NCI-H2196 (cell line): ENCODE measurements at regions not wholly inside any gene's neighbourhood (a gene's known extent, or its start where the extent isn't known, plus 50 kb on each side); places are given as distances from the start of the nearest gene placed in this dataset.

ENCODE experiments used
- DNase-seq: peaks from one replicate; lab custom pipeline; 2025; ENCODE audit not compliant: unreplicated experiment; lab: John Stamatoyannopoulos, UW

DNA sequence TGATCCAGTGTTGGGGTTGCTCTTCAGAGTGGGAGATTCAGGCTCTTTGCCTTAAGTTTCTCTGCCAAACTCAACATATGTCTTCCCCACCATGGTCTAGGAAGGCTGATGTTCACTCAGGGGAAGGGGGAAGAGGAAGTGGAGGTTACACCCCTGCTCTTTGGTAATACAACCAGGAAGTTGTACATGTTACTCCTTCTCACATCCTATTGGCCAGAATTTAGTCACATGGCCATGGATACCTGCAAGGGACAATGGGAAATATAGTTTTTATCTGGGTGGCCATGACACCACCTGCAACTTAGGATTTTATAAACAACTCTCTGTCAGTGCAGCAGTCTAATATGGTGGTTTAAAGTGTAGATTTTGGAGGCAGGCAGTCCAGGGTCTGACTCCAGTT, 150.9 kb downstream of the TBX5 start:
- no peak for DNase-seq

DNA sequence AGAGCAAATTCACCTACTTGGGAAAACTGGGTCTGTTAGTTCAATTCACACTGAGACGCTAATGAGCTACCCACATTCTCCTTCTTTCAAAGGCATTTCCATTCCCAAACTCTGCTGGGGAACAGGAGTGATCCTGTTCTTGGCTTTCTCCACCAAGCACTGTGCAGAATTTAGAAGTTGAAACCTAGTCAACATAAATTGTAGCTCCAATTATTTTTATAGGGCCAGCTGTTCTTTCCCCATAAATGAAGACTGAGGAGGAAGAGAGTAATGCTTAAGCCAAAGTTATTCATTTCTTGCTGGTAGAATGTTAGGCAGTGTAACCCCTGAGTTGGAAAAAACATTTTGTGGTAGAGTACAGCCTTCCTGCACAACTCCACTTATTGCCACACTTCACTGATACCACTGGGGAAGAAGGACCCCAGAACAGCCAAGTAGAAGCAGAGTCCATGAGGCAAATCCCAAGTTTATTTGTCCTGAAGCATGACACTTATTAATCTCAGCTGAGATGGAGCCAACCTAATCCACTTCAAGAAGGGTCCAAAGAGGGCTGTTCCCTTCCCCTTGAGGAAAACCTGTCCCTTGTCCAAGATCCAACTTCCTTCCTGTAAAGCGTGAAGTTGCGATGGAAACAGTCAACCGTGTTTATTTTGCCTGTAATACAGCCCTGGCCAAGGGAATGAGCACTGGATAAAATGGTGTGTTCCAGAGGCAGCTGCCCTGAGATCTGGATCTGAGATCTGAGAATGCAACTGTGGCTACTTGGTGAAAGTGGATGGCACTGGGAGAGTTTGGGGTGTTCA, 151.8 kb downstream of the TBX5 start:
- no peak for DNase-seq

DNA sequence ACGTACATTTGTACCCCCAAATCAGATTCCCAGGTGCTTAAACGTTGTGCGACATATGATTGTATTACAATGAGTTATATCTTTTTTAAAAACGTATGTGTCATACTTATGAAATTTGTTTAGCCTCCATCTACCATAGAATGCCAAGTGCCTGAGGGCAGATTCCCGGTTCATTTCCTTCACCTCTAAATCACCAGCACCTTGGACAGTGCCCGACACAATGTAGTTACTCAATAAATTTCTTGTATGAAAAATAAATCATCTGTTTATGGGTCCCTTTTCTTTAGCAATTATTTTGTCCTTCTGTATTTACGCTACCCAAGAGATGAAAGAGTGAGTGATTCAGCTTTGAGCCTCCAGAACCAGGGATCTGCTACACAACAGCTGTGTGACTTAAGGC, 157.4 kb downstream of the TBX5 start:
- DNase-seq = no peak

DNA sequence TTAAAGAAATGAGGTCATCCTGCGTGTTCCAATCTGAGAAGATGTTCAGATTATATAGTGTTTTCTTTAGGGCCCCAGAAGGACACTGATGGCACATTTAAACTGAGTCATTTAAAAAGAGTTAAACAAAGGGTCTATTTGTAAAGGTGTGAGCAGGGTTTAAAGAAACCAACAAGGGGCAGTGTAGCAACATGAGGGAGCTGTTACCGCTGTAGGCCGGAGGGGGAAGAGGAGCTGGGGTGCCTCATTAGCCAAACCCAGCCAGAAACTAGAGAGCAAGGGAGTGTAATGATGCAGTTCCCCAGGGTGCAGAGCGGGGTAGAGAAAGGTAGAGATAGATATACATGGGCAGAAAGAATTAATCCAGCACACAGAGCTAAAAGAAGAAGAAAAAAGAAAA, 160.4 kb downstream of the TBX5 start:
- DNase-seq = no peak

DNA sequence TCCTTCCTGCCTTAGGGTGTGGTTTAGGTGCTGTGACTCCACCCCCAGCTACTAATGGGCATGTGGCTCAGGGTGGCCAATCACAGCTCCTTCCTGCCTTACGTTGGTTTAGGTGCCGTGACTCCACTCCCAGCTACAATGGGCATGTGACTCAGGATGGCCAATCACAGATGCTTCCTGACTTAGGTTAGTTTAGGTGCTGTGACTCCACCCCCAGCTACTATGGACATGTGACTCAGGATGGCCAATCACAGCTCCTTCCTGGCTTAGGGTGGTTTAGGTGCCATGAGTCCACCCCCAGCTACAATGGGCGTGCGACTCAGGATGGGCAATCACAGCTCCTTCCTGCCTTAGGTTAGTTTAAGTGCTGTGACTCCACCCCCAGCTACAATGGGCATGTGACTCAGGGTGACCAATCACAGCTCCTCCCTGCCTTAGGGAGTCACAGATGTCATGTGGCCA, 163.9 kb downstream of the TBX5 start:
- no peak for DNase-seq

DNA sequence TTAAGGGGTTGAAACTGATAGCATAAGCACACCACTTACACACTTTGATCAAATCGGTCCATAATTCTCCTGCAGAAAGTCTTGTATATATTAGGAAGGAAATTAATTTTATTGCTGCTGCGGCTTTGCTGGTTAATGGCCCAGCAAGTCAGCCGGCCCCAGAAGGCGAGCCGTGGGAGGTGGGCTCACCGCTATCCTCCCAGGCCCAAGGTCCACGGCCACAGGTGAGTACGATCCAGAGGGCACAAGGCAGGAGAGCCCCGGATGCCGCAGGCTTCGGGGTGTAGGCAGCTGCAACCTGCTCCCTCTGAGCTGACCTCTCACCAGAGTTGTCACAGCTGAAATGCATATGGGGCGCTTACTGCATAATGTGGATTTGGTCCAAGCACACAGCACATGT, 165.7 kb downstream of the TBX5 start:
- DNase-seq = no peak

DNA sequence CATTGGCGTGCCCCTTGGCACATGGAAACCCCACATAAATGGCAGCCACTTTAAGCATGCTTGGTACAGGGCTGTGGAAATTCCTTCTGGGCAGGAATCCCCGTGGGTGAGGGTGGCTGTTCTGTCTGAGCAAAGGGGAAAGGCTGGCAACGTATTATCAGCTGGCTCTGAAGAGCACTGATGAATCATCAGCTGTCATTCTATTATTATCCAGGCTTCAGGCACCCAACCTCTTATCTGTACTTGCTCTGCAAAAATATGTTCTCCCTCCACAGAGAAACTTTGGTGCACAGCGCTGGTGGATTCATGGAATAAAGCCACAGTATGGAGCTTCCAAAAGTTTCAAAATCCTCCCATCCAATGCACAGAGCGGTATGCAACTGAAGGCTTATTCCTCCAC, 167.1 kb downstream of the TBX5 start:
- DNase-seq = no peak

DNA sequence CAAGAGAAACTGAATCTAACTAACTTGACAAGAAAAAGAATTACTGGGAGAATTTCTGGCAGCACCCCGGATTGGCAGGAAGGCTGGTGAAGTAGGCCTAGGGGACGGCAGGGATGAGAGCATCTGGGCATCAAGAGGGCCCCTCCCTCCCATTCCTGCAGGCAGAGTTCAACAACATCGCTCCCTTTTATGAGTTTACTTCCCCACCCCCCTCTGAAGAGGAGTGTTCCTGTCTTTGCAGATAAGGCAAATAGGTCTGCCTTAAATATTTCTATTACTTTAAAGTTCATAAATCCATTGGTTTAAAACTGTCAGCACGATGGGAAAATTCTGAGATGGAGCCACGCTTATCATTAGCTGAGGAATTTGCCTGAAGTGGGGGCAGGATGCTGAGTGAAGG, 168.7 kb downstream of the TBX5 start:
- no peak for DNase-seq

DNA sequence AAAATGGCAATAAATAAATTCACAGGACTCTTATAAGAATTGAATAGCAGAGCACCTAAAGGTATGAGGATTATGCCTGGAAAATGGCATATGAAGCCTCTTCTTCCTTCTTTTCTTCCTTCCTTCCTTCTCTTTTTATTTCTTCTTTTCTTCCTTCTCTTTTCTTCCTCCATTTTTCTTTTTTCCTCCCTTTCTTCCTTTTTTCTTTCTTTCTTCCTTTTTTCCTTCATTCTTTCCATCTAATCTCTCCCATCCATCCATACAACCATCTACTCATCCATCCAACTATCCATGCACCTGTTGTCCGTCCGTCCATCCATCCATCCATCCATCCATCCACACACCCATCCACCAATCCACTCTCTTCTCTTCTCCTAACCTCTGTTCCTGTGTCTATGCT, 173.8 kb downstream of the TBX5 start:
- no peak for DNase-seq

DNA sequence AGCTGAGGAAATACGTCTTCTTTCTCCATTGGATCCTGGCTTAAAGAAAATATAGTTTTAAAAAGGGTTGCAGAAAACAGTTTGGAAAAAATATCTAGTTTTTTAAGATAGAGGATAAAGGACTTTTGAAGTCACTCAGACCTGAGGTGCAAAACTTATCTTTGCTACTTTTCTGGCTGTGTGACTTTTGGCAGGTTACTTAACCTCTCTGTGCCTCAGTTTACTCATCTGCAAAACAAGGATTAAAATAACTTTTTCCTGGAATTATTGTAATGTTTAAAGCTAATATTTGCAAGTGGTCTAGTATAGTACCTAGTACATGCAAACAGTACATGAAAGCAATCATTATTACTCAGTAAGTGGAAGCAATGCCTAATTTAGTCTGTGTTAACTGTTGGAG, 176.8 kb downstream of the TBX5 start:
- DNase-seq = no peak

DNA sequence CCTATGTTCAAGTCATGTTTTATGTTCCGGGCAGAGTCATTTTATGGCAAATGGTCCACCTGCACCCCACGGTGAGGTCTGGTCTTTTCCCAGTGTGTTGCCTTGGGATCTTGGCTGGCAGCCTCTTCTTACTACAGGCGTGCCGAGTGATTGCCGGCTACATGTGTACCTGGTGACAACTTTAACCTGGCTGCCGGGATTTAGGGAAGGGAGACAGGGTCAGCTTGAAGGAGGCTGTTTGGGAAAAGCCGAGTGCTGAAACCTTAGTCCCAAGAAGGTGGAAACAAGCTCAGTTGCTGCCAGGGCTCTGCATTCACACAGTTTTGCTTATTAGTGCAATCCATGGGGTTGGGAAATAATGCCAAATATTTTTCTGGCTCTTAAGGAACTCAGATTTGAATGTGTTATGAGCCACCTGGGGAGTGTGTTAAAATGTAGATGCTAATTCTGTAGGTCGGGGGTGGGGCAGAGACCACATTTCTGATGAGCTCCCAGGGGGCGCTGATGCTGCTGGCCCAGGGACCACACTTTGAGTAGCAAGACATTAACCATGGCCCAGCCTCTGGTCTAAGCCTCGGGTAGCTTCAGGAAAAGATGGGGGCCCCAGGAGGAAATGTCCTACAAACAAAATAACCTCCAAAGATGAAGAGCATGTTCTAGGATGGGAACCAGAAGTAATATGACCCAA, 179.6 kb downstream of the TBX5 start:
- no peak for DNase-seq

DNA sequence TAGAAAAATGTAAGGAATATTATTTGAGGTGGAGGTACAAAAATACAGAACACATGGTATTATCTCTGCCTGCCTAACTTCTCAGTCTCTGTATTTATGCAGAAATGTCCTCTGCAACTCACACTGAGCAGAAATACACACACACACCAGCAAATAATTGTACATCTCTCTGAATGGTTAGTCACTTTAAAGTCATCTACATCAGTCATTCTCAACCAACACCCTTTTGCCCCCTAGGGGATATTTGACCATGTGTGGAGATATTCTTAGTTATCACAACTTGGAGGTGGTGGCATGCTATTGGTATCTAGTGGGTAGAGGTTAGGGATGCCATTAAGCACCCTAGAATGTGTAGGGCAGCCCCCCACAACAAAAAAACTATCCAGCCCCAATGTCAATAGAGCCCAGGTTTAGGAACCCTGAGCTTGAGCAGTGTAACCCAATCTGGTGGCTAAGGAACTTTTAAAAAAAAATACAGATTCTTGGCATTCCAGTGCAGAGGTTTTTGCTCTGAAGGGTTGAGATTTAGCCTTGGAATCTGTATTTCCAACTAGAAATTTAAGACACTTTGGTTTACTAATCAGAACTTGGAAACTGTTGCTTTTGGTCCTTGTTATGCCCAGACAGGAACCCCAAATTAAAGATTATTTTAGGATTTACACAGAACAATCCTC, 183.8 kb downstream of the TBX5 start:
- no peak for DNase-seq

DNA sequence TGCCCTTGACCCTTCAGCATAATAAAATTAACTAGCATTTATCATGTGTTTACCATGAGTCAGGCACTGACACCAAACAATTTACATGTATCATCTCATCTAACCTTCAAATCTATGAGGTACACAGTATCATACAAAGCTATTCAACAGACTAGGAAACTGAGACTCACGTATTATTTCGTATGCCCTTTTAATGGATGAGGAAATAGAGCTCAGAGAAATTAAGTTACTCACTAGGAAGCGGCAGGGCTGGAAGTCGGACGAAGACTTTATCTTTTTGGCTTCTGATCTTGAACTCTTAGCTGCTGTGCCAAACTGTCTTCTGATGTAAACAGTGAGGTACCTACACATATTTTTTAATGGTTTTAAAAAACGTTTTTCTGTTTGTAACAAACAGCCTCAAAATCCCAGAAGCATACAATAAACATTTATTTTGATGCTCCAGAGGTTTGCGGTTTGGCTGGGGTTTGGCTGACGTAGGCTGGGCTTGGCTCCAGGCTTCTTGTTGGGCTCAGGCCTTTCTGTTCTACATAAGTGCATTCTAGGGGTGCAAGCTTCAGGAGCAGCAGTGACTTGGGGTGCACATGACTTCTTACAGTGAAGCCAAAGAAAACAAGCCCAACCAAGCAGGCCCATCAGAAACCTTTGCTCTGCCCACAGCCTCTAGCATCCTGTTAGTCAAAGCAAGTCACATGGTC, 184.7 kb downstream of the TBX5 start:
- no peak for DNase-seq

DNA sequence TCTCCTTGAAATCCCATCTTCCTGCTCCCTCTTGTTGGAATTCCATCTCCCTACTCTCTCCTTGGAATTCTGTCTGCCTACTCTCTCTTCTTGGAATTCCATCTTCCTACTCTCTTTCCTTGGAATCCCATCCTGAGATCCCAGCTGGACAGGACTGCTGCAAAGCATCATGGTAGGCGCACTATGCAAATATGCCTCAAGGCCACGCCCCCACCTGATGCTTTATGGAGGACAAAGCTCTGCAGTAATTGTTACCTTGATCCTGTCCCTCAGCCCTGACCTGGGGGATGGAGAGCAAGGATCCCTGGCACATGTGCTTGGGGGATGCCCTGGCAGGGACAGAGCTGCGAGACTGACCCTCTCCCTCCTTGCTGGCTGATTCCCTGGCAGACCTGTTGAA, 185.6 kb downstream of the TBX5 start:
- DNase-seq = no peak

DNA sequence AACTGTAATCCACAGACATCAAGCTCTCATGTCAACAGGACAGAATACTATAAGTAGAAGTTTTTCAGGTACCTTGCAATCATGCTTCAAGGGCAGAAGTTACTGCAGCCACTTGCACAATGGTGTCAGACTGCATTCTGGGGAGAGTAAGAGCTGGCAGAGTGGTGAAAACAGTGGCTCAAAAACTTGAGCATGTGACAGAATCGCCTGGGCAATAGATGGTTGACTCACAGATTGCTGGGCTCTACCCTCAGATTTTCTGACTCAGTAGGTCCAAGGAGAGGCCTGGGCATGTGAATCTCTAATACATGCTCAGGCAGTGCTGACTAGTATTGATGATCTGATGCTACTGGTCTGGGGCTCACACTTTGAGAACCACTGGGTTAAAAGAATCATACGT, 187.8 kb downstream of the TBX5 start:
- no peak for DNase-seq

DNA sequence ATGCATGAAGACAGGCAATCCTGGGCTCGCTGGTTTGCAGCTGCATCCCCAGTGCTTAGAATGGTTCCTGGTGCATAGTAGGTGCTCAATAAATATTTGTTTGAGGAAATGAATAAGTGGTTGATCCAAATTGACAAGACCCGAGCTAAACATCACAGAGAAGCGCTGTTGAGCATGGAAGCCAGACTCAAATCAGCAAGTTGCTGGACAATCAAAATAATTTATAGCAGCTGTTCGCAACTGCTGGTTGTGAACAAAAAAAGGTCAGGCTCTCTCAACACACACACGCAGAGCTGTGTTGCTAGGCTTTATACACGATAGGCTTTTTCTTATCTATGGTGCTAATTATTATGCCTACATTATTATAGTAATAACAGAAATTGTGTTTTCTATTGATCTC, 190.2 kb downstream of the TBX5 start:
- no peak for DNase-seq

DNA sequence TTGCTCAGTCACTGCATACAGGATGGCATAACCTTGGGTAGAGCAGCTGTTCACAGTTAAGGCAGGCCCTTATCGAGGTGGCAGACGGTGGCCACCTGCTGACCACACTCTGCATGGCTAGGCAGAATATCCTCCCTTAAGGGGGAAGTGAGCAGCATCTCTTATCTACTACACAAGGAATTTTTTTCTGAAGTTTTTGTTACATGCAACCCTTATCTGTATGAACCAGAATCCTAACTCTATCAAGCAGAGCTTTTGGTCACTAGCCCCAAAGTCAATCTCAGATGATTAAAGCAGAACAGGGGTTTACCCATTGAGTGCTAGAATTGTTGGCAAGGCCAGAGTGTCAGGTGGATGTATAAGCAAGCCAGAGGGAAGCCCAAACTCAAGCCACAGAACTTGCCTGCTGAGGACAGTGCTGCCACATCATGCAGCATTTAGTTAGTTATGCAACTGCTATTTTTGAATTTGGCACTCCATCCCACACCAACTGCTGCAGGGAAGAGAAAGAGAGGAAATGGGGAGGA, 192.8 kb downstream of the TBX5 start:
- peak; percentile 3 for DNase-seq

DNA sequence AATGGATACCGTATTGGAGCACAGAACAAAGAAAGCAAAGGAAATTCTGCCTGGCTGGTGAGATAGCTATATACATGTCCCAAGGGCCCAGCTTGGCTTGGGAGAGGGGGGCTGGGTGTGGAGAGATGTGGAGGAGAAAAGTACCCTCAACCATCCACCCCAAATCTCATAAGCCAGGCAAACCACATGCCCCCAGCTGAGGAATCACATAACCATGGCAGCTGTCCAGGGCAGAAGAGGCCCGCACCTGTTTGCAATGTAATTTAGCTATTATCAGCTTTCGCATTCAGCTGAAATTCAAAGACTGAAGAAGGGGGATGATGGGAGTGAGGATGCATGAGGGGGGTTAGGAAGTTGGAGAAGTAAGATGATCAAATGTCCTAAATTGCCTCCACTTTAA, 196.1 kb downstream of the TBX5 start:
- no peak for DNase-seq

DNA sequence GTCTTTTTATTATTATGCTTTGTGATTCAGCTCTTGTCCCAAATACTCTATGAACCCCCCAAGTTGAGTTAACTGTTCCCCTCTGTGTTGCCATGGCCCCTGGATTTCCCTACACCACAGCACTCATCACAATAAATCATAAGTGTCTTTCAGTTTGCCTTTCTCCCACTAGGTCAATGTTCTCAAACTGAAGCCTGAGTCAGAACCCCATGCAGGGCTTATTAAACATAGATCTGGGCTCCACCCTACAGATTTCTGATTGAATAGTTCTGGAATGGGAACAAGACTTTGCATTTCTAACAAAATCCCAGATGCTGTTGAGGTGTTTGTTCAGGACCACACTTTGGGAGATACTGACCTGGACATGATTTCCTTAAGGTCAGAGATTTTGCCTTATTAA, 199.4 kb downstream of the TBX5 start:
- DNase-seq = no peak

DNA sequence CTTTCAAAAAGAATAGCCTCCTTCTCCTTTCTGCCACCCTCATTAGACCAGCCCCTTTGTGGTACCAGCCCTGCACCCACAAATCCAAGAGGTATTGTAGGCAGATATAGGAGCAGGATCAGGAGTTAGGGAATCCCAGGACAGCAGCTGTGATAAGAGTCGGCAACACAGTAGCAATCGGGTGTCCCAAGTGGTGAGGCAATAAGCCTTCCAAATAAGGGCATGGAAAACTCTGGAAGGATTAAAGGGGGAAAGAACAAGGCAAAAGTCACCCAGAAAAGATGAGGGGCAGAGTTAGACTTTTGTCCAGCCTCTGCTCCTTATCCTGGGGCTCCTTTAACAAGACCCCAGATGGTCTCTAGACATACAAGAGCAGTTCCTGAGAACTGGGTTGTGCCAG, 204.2 kb downstream of the TBX5 start:
- DNase-seq = no peak

DNA sequence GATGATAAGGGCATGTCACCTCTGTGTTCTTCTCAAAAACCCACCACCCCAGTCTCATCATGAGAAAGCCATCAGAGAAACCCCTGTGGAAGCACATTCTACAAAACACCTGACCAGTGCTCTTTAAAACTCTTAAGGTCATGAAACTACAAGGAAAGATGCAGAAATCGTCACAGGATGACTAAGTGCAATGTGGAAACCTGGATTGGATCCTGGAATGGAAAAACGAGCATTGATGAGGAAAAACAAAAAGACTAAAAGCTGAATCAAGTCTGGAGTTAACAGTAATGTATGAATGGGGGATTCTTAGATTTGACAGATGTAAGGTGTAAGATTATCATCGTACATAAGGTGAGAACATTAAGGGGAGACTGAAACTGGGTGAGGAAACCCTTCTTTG, 211.0 kb downstream of the TBX5 start:
- no peak for DNase-seq
